Testis (tissue), 2 donors: ENCODE measurements at regions not wholly inside any gene's neighbourhood (a gene's known extent, or its start where the extent isn't known, plus 50 kb on each side); places are given as distances from the start of the nearest gene placed in this dataset.

Experiments
- CTCF ChIP-seq, 3 experiments: fragments of 450-650 bp in 2 of 3; fragments of 200-600 bp in 1 of 3; sonication (generic) in 1 of 3; IDR thresholded peaks; one replicate each; pipeline ENCODE4 v1.5.1; 2016 to 2019; ENCODE audit warnings: antibody characterized with exemption in 3 of 3, mild to moderate bottlenecking in 2 of 3, moderate library complexity in 1 of 3
- POLR2A ChIP-seq: fragments of 450-650 bp; IDR thresholded peaks from one replicate; pipeline ENCODE4 v1.6.1; 2017; ENCODE audit warnings: antibody characterized with exemption, mild to moderate bottlenecking, moderate library complexity

- TF ChIP-seq CTCF (IDR thresholded peaks at IDR 0.05) (no peak), POLR2A (no peak)
Measured at GRCh38 chr21:21969211-21969610, 971.0 kb downstream of the NCAM2 start.
